HCT116 (cell line): ENCODE measurements at regions not wholly inside any gene's neighbourhood (a gene's known extent, or its start where the extent isn't known, plus 50 kb on each side); places are given as distances from the start of the nearest gene placed in this dataset.

Source experiments
- ATAC-seq: fragments of 200-7000 bp; cut with Tn5 transposase; 2 replicates; pipeline ENCODE4 v1.9.1; 2020; ENCODE audit warnings: mild to moderate bottlenecking, moderate library complexity
- BruUV-seq: library from RNA; stranded (reverse); fragments of 400-500 nt; replicated peaks from 2 replicates; lab custom pipeline; 2021; lab: Mats Ljungman, UMichigan
- CTCF ChIA-PET: fragments of 300-600 bp; sonication (Branson Sonifier 250); formaldehyde crosslinking; loops from one replicate; lab custom pipeline; 2021; ENCODE audit warnings: antibody characterized with exemption; lab: Charles Lee
- POLR2A ChIA-PET: fragments of 300-600, 350-600 bp; sonication (Branson Sonifier 250); formaldehyde crosslinking; loops from one replicate; lab custom pipeline; 2021; ENCODE audit warnings: antibody characterized with exemption; lab: Charles Lee
- RAD21 ChIA-PET, 2 experiments: fragments of 300-600 bp; sonication (Branson Sonifier 250); formaldehyde crosslinking; loops; one replicate each; lab custom pipeline; 2023; ENCODE audit warnings: low total read pairs in 2 of 2; ENCODE audit not compliant: uncharacterized antibody in 2 of 2, unreplicated experiment in 2 of 2, low non-redundant PET in 1 of 2; lab: Charles Lee
- DNase-seq: peaks from one replicate; pipeline ENCODE4 v3.0.0-alpha.2; 2010; ENCODE audit warnings: low read depth, low spot score
- H2AFZ ChIP-seq: fragments of 200-600 bp; shearing (Covaris generic), sonication (generic); 2 replicates; pipeline ENCODE4 v1.6.1; 2017; ENCODE audit warnings: low read depth, mixed run types, mixed read lengths, antibody characterized with exemption, low read length; ENCODE audit not compliant: poor library complexity, severe bottlenecking
- H3K27ac ChIP-seq: 2 replicates; pipeline ENCODE4 v1.5.1; 2012; ENCODE audit warnings: low read depth, low read length
- H3K27me3 ChIP-seq: fragments of 200-600 bp; sonication (generic); 2 replicates; pipeline ENCODE4 v1.6.1; 2016; ENCODE audit warnings: mixed run types, low read length, mixed read lengths; ENCODE audit not compliant: insufficient read depth
- H3K36me3 ChIP-seq, 2 experiments: fragments of 200-500 bp in 1 of 2; fragments of 200-600 bp in 1 of 2; sonication (Bioruptor generic) in 1 of 2; sonication (generic) in 1 of 2; 2 replicates each; pipeline versions ENCODE4 v1.5.1 to v1.6.1; 2014 to 2016; ENCODE audit warnings: low read length in 2 of 2, inconsistent platforms in 1 of 2, mixed read lengths in 1 of 2, mixed run types in 1 of 2; ENCODE audit not compliant: insufficient read depth in 2 of 2, control insufficient read depth in 1 of 2
- H3K4me1 ChIP-seq, 2 experiments: fragments of 200-600 bp in 1 of 2; sonication (generic) in 1 of 2; 2 replicates each; pipeline versions ENCODE4 v1.5.1 to v1.6.1; 2012 to 2017; ENCODE audit warnings: low read length in 2 of 2, inconsistent platforms in 1 of 2, mild to moderate bottlenecking in 1 of 2, mixed read lengths in 1 of 2, mixed run types in 1 of 2, moderate library complexity in 1 of 2; ENCODE audit not compliant: insufficient read depth in 2 of 2, control insufficient read depth in 1 of 2
- H3K4me2 ChIP-seq: fragments of 200-600 bp; sonication (generic); 2 replicates; pipeline ENCODE4 v1.6.1; 2017; ENCODE audit warnings: mixed run types, low read length, mixed read lengths
- H3K4me3 ChIP-seq, 2 experiments: fragments of 200-600 bp in 1 of 2; sonication (generic) in 1 of 2; replicated peaks in 1 of 2; 2 replicates each; pipeline ENCODE4 v1.5.1; 2011 to 2016; ENCODE audit warnings: low read length in 2 of 2, control low read depth in 1 of 2, low read depth in 1 of 2, mild to moderate bottlenecking in 1 of 2, mixed read lengths in 1 of 2, mixed run types in 1 of 2
- H3K79me2 ChIP-seq: fragments of 200-600 bp; sonication (generic); 2 replicates; pipeline ENCODE4 v1.6.1; 2017; ENCODE audit warnings: mild to moderate bottlenecking, mixed run types, low read length, moderate library complexity, mixed read lengths; ENCODE audit not compliant: insufficient read depth
- H3K9ac ChIP-seq: fragments of 200-600 bp; sonication (generic); 2 replicates; pipeline ENCODE4 v1.6.1; 2016; ENCODE audit warnings: low read length, mixed read lengths
- H3K9me2 ChIP-seq: fragments of 200-600 bp; sonication (generic), shearing (Covaris generic); 2 replicates; pipeline ENCODE4 v1.6.1; 2017; ENCODE audit warnings: mixed run types, mild to moderate bottlenecking, moderate library complexity; ENCODE audit not compliant: insufficient read depth
- H3K9me3 ChIP-seq, 2 experiments: fragments of 200-500 bp in 1 of 2; fragments of 200-600 bp in 1 of 2; sonication (Bioruptor generic) in 1 of 2; sonication (generic) in 1 of 2; 2 replicates each; pipeline ENCODE4 v1.6.1; 2014 to 2017; ENCODE audit warnings: low read length in 2 of 2, mixed read lengths in 2 of 2, inconsistent platforms in 1 of 2, low read depth in 1 of 2, mild to moderate bottlenecking in 1 of 2, mixed run types in 1 of 2, moderate library complexity in 1 of 2; ENCODE audit not compliant: control insufficient read depth in 1 of 2, insufficient read depth in 1 of 2
- H4K20me1 ChIP-seq: fragments of 200-600 bp; sonication (generic), shearing (Covaris generic); 2 replicates; pipeline ENCODE4 v1.6.1; 2017; ENCODE audit warnings: mixed run types, mild to moderate bottlenecking, moderate library complexity; ENCODE audit not compliant: insufficient read depth
- CTCF ChIP-seq, 3 experiments: fragments of 200-600 bp in 1 of 3; sonication (generic) in 1 of 3; IDR thresholded peaks in 2 of 3; conservative IDR thresholded peaks in 1 of 3; 2 replicates each; pipeline ENCODE4 v1.5.1; 2012 to 2017; ENCODE audit warnings: low read depth in 2 of 3, low read length in 2 of 3, antibody characterized with exemption in 1 of 3, borderline replicate concordance in 1 of 3, control low read depth in 1 of 3, mild to moderate bottlenecking in 1 of 3, mixed read lengths in 1 of 3, mixed run types in 1 of 3, moderate library complexity in 1 of 3; ENCODE audit not compliant: insufficient read depth in 1 of 3
- EGR1 ChIP-seq: IDR thresholded peaks from 2 replicates; pipeline ENCODE4 v1.6.1; 2012; ENCODE audit warnings: low read depth
- ELF1 ChIP-seq: IDR thresholded peaks from 2 replicates; pipeline ENCODE4 v1.6.1; 2012; ENCODE audit warnings: low read depth, borderline replicate concordance
- EZH2 ChIP-seq: fragments of 200-600 bp; sonication (generic); IDR thresholded peaks from 2 replicates; pipeline ENCODE4 v1.6.1; 2017; ENCODE audit warnings: antibody characterized with exemption, mixed run types
- EZH2phosphoT487 ChIP-seq: fragments of 200-600 bp; IDR thresholded peaks from 2 replicates; pipeline ENCODE4 v1.6.1; 2018; ENCODE audit warnings: antibody characterized with exemption, borderline replicate concordance
- JUND ChIP-seq: IDR thresholded peaks from 2 replicates; pipeline ENCODE4 v1.6.1; 2012
- POLR2AphosphoS5 ChIP-seq: IDR thresholded peaks from 2 replicates; pipeline ENCODE4 v1.6.1; 2011; ENCODE audit warnings: mild to moderate bottlenecking, low read depth, low read length, moderate library complexity
- REST ChIP-seq: IDR thresholded peaks from 2 replicates; pipeline ENCODE4 v1.6.1; 2012; ENCODE audit warnings: low read depth
- SP1 ChIP-seq: IDR thresholded peaks from 2 replicates; pipeline ENCODE4 v1.6.1; 2012; ENCODE audit warnings: low read depth
- ZBTB33 ChIP-seq: IDR thresholded peaks from 2 replicates; pipeline ENCODE4 v1.6.1; 2011; ENCODE audit warnings: mild to moderate bottlenecking, low read length, moderate library complexity; ENCODE audit not compliant: insufficient replicate concordance; ENCODE audit errors: extremely low read depth
- intact Hi-C: fragments of 100-400 bp; cut with micrococcal nuclease; formaldehyde crosslinking; loops from 2 replicates; pipeline ENCODE4 v1.10.0; 2022

GRCh38 chr11:90493379-90493778, 270.5 kb upstream of the CHORDC1 start:
- no peak for ATAC-seq
- intact Hi-C loops = no loop called here
- Histone ChIP-seq H3K9me2 (no peaks in the 10 kb centered on the region), H2AFZ (no peak overlapping the region), H3K36me3 (no peaks in the 10 kb centered on the region), H3K9ac (no peak overlapping the region), H3K4me3 (no peak overlapping the region), H3K4me2 (no peak overlapping the region), H3K9me3 (peaks cover 0 to 3% of the 10 kb centered on the region in 2 experiments; a peak in 2 of 4 replicates), H3K27ac (no peak overlapping the region), H3K4me1 (no peaks in the 10 kb centered on the region), H4K20me1 (no peaks in the 10 kb centered on the region), H3K27me3 (no peaks in the 10 kb centered on the region), H3K79me2 (no peaks in the 10 kb centered on the region)
- no peak for TF ChIP-seq REST
- no peak for TF ChIP-seq EZH2phosphoT487
- no peak for TF ChIP-seq CTCF (IDR thresholded peaks at IDR 0.05 in 2 of 3, conservative IDR thresholded peaks at IDR 0.05 in 1 of 3; ENCODE audit: borderline replicate concordance in 1 of 3, insufficient read depth in 1 of 3, low read depth in 2 of 3, low read length in 2 of 3)
- no peak for TF ChIP-seq ZBTB33
- TF ChIP-seq EGR1 = no peak
- no peak for TF ChIP-seq SP1
- no peak for TF ChIP-seq ELF1
- TF ChIP-seq JUND = no peak
- TF ChIP-seq EZH2 = no peak
- no peak for TF ChIP-seq POLR2AphosphoS5
- ChIA-PET RAD21 (no interaction called here), POLR2A (no interaction called here), CTCF (no interaction called here)
- no TSS peak for BruUV-seq
- no peak for DNase-seq
